Kidney (tissue), 13 donors: ENCODE measurements at regions not wholly inside any gene's neighbourhood (a gene's known extent, or its start where the extent isn't known, plus 50 kb on each side); places are given as distances from the start of the nearest gene placed in this dataset.

Experiments used
- DNase-seq, 5 donors: peaks; one replicate each; pipeline ENCODE4 v3.0.0-alpha.2; 2013 to 2020
- FAIRE-seq: peaks from 2 replicates; lab custom pipeline; 2012; peaks lifted over from hg19 to GRCh38; lab: Jason Lieb, UNC
- H3K27ac ChIP-seq, 2 donors: one replicate each; pipeline ENCODE4 v1.7.0; 2013; ENCODE audit warnings: low read depth in 2 of 2, low read length in 2 of 2, inconsistent platforms in 1 of 2
- H3K27me3 ChIP-seq: one replicate; pipeline ENCODE4 v1.7.1; 2013; ENCODE audit warnings: low read length, inconsistent platforms; ENCODE audit not compliant: control insufficient read depth, insufficient read depth
- H3K36me3 ChIP-seq, 3 donors: one replicate each; pipeline versions ENCODE4 v1.7.0 to v1.7.1; 2013; ENCODE audit warnings: low read length in 3 of 3, control low read depth in 1 of 3, inconsistent platforms in 1 of 3; ENCODE audit not compliant: insufficient read depth in 3 of 3, control insufficient read depth in 2 of 3
- H3K4me1 ChIP-seq, 3 donors: one replicate each; pipeline versions ENCODE4 v1.7.0 to v1.7.1; 2013; ENCODE audit warnings: low read length in 3 of 3, inconsistent platforms in 1 of 3, low read depth in 1 of 3; ENCODE audit not compliant: control insufficient read depth in 2 of 3, insufficient read depth in 2 of 3
- H3K4me3 ChIP-seq, 3 donors: one replicate each; pipeline versions ENCODE4 v1.7.0 to v1.8.1; 2013; ENCODE audit warnings: low read length in 3 of 3, control low read depth in 1 of 3, inconsistent platforms in 1 of 3
- H3K9ac ChIP-seq, 3 donors: one replicate each; pipeline versions ENCODE4 v1.7.0 to v1.7.1; 2013; ENCODE audit warnings: low read length in 3 of 3, control low read depth in 1 of 3, inconsistent platforms in 1 of 3
- H3K9me3 ChIP-seq, 3 donors: one replicate each; pipeline versions ENCODE4 v1.7.0 to v1.7.1; 2013; ENCODE audit warnings: low read length in 3 of 3, control low read depth in 1 of 3, inconsistent platforms in 1 of 3; ENCODE audit not compliant: control insufficient read depth in 2 of 3, insufficient read depth in 1 of 3
- CTCF ChIP-seq: IDR thresholded peaks from 3 replicates; pipeline ENCODE4 v1.5.1; 2012; ENCODE audit warnings: mild to moderate bottlenecking, moderate library complexity, borderline replicate concordance; ENCODE audit not compliant: insufficient read depth; ENCODE audit errors: extremely low read depth
- intact Hi-C: fragments of 100-400 bp; cut with DNase I; formaldehyde crosslinking; loops from one replicate; pipeline ENCODE4 v1.11.1; 2022
- donor health status: control.
- donor health status: control.
- donor health status: control.
- donor health status: control.
- donor health status: control.
- donor health status: DM: yes; HTN: yes; CAD: no.
- donor health status: Normal renal cell carcinoma (clear cell type).

GRCh38 chr12:131314524-131315090, 360.9 kb downstream of the ADGRD1 start:
- FAIRE-seq, result no peak
- no peak for DNase-seq
- Histone ChIP-seq H3K9ac (no peak overlapping the region), H3K36me3 (no peaks in the 10 kb centered on the region), H3K4me3 (no peak overlapping the region), H3K27ac (no peak overlapping the region), H3K4me1 (no peaks in the 10 kb centered on the region), H3K9me3 (no peaks in the 10 kb centered on the region), H3K27me3 (no peaks in the 10 kb centered on the region)
- intact Hi-C loops, result no loop called here
- TF ChIP-seq CTCF, result no peak

GRCh38 chr12:131315601-131316000, 361.9 kb downstream of the ADGRD1 start:
- no peaks in the 10 kb centered on the region for H3K27me3 ChIP-seq
- DNase-seq (no peak), FAIRE-seq (no peak)
- no peaks in the 10 kb centered on the region for H3K9me3 ChIP-seq
- H3K27ac ChIP-seq, result no peak overlapping the region
- intact Hi-C loops, result no loop called here
- no peak overlapping the region for H3K9ac ChIP-seq
- no peaks in the 10 kb centered on the region for H3K36me3 ChIP-seq
- no peaks in the 10 kb centered on the region for H3K4me1 ChIP-seq
- TF ChIP-seq CTCF, result no peak
- H3K4me3 ChIP-seq, result no peak overlapping the region

- Histone ChIP-seq H3K36me3 (no peaks in the 10 kb centered on the region), H3K9ac (no peak overlapping the region), H3K27me3 (no peaks in the 10 kb centered on the region), H3K9me3 (no peaks in the 10 kb centered on the region), H3K4me1 (no peaks in the 10 kb centered on the region), H3K4me3 (no peak overlapping the region), H3K27ac (no peak overlapping the region)
- intact Hi-C loops, result no loop called here
- no peak for TF ChIP-seq CTCF
- FAIRE-seq (no peak), DNase-seq (no peak)
These were observed 362.7 kb downstream of the ADGRD1 start for GRCh38 chr12:131316388-131316787.
